Esophagus muscularis mucosa (tissue), 4 donors: ENCODE measurements at regions not wholly inside any gene's neighbourhood (a gene's known extent, or its start where the extent isn't known, plus 50 kb on each side); places are given as distances from the start of the nearest gene placed in this dataset.
"Not testable (repeated sequence)": the region's sequence is repeated elsewhere in the genome, so short reads cannot be mapped to it uniquely, and the experiment has no call there.

ENCODE experiments used
- DNase-seq: peaks from one replicate; pipeline ENCODE4 v3.0.0-alpha.2; 2017; ENCODE audit errors: extremely low spot score
- H3K27ac ChIP-seq, 4 donors: fragments of 200-600 bp; sonication (generic); replicated peaks in 1 of 4; 1 replicate in 3 of 4; 2 replicates in 1 of 4; pipeline ENCODE4 v1.5.1; 2016 to 2019; ENCODE audit warnings: mild to moderate bottlenecking in 1 of 4
- H3K27me3 ChIP-seq, 4 donors: fragments of 200-600 bp; sonication (generic); one replicate each; pipeline versions ENCODE4 v1.5.1 to v1.6.0; 2016 to 2019
- H3K36me3 ChIP-seq, 4 donors: fragments of 200-600 bp; sonication (generic); one replicate each; pipeline ENCODE4 v1.5.1; 2016 to 2019
- H3K4me1 ChIP-seq, 4 donors: fragments of 200-600 bp; sonication (generic); one replicate each; pipeline ENCODE4 v1.5.1; 2016 to 2019
- H3K4me3 ChIP-seq, 4 donors: fragments of 200-600 bp; sonication (generic); 1 replicate in 2 of 4; 2 replicates in 2 of 4; pipeline ENCODE4 v1.5.1; 2016 to 2019; ENCODE audit warnings: mild to moderate bottlenecking in 4 of 4, moderate library complexity in 1 of 4
- H3K9me3 ChIP-seq, 4 donors: fragments of 200-600 bp; sonication (generic); 1 replicate in 3 of 4; 2 replicates in 1 of 4; pipeline ENCODE4 v1.5.1; 2016 to 2019
- CTCF ChIP-seq, 3 experiments: fragments of 200-600 bp in 2 of 3; fragments of 450-650 bp in 1 of 3; sonication (generic) in 2 of 3; IDR thresholded peaks; one replicate each; pipeline ENCODE4 v1.5.1; 2017 to 2019; ENCODE audit warnings: antibody characterized with exemption in 3 of 3, mild to moderate bottlenecking in 2 of 3, moderate library complexity in 1 of 3
- EP300 ChIP-seq: sonication (generic); formaldehyde crosslinking; IDR thresholded peaks from one replicate; pipeline ENCODE4 v1.6.1; 2017; ENCODE audit warnings: antibody characterized with exemption
- POLR2A ChIP-seq: fragments of 450-650 bp; IDR thresholded peaks from one replicate; pipeline ENCODE4 v1.6.1; 2017; ENCODE audit warnings: antibody characterized with exemption, moderate library complexity, mild to moderate bottlenecking, low read depth
- POLR2AphosphoS5 ChIP-seq, 2 donors: sonication (generic); formaldehyde crosslinking; IDR thresholded peaks; one replicate each; pipeline ENCODE4 v1.6.1; 2017; ENCODE audit warnings: antibody characterized with exemption in 2 of 2
- whole genome bisulfite sequencing: methylation state at CpG from one replicate; pipeline ENCODE4 v1.1.5; 2018; 5-methylcytosine and 5-hydroxymethylcytosine counted together
- intact Hi-C: fragments of 100-400 bp; cut with DNase I; formaldehyde crosslinking; loops from one replicate; pipeline ENCODE4 v1.15.1; 2023

GRCh38 chr12:74663958-74664357 is 126.3 kb downstream of the ATXN7L3B start:
- Histone ChIP-seq H3K4me1 (no peaks in the 10 kb centered on the region), H3K9me3 (no peaks in the 10 kb centered on the region), H3K27me3 (no peaks in the 10 kb centered on the region), H3K36me3 (no peaks in the 10 kb centered on the region), H3K27ac (no peak overlapping the region), H3K4me3 (no peak overlapping the region)
- TF ChIP-seq POLR2A (no peak), POLR2AphosphoS5 (IDR thresholded peaks at IDR 0.05) (no peak), CTCF (IDR thresholded peaks at IDR 0.05) (no peak), EP300 (no peak)
- intact Hi-C loops = no loop called here
- DNase-seq = no peak
- WGBS = 93% methylated on average over 20 of the region's 20 CpGs

DNA sequence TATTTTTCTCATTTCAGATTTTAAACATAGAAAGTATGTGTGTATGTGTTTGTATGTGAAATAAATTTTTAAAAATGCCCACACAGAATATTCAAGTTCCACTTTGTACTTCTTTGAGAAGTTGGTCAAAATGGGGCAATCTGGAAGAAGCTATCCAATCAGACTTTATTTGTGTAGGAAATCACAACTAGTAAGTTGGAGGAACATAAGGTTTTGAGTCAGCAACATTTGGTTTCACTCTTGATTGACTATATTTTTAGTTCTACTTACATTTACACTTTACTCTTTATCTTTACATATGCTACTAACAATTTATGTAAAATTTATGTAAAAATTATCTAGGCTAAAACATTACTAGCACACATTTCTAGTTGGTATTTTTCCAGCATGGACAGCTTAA is 128.1 kb downstream of the ATXN7L3B start:
- intact Hi-C loops = no loop called here
- H3K4me1 ChIP-seq = no peaks in the 10 kb centered on the region
- no peaks in the 10 kb centered on the region for H3K9me3 ChIP-seq
- no peak overlapping the region for H3K27ac ChIP-seq
- no peak for DNase-seq
- no peak for TF ChIP-seq POLR2A
- no peak for TF ChIP-seq CTCF (IDR thresholded peaks at IDR 0.05)
- TF ChIP-seq EP300 = no peak
- no peak for TF ChIP-seq POLR2AphosphoS5 (IDR thresholded peaks at IDR 0.05)
- H3K27me3 ChIP-seq = no peaks in the 10 kb centered on the region
- no peak overlapping the region for H3K4me3 ChIP-seq
- H3K36me3 ChIP-seq = no peaks in the 10 kb centered on the region

DNA sequence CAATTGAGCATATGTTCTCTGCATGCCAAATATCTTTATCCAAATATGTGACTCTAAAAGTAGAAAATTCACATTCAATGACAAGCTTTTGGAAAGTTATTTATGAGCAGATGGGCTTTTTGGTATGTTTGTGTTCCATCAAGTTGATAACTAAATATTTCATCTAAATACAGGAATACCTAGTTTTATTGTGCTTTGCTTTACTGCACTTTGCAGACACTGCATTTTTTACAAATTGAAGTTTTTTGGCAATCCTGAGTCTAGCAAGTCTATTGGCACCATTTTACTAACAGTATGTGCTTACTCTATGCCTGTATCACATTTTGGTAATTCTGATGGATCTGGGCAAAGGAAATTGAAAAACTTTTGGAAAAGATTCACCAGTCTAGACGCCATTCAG is 133.8 kb downstream of the ATXN7L3B start:
- Histone ChIP-seq H3K36me3 (no peaks in the 10 kb centered on the region), H3K27ac (no peak overlapping the region), H3K4me3 (no peak overlapping the region), H3K4me1 (no peaks in the 10 kb centered on the region), H3K27me3 (peaks cover 0 to 11% (median 0%) of the 10 kb centered on the region in 4 donors), H3K9me3 (no peaks in the 10 kb centered on the region)
- TF ChIP-seq CTCF (IDR thresholded peaks at IDR 0.05) (no peak), POLR2AphosphoS5 (IDR thresholded peaks at IDR 0.05) (no peak), EP300 (no peak), POLR2A (no peak)
- no peak for DNase-seq
- WGBS = 81% methylated on average over 1 of the region's 1 CpG
- intact Hi-C loops = no loop called here

GRCh38 chr12:74676955-74677354 is 139.3 kb downstream of the ATXN7L3B start:
- DNase-seq, H3K27ac ChIP-seq, H3K9me3 ChIP-seq, H3K4me1 ChIP-seq, intact Hi-C loops, H3K36me3 ChIP-seq, H3K4me3 ChIP-seq: not testable (repeated sequence)
- WGBS = 94% methylated on average over 2 of the region's 4 CpGs
- H3K27me3 ChIP-seq = peaks cover 0 to 11% (median 0%) of the 10 kb centered on the region in 4 donors

DNA sequence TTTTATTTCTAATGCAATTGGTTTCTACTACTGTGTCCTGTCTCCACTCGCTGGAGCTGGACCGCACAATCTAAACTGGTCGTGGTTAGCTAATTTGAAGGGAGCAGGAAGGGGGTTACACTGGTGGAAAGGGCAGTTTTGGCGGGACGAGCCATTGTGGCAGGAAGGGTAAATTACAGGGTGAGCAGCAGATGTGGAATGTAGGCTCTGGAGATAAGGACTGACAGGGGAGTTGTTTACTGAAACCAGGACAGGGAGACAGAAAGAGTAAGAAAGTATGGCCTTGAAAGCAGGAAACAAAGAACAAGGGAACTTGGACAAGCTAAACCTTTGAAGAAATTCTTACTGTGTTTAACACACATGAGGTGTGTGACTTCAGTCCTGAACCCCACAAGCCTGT is 147.8 kb downstream of the ATXN7L3B start:
- H3K4me3 ChIP-seq = no peak overlapping the region
- no peaks in the 10 kb centered on the region for H3K36me3 ChIP-seq
- no peaks in the 10 kb centered on the region for H3K9me3 ChIP-seq
- no peak for DNase-seq
- H3K27ac ChIP-seq = no peak overlapping the region
- TF ChIP-seq EP300 (no peak), CTCF (IDR thresholded peaks at IDR 0.05) (no peak), POLR2AphosphoS5 (IDR thresholded peaks at IDR 0.05) (no peak), POLR2A (no peak)
- 70% methylated on average over 5 of the region's 5 CpGs for WGBS
- intact Hi-C loops = no loop called here
- no peaks in the 10 kb centered on the region for H3K4me1 ChIP-seq
- no peaks in the 10 kb centered on the region for H3K27me3 ChIP-seq
